ENCODE measurements at regions not wholly inside any gene's neighbourhood (a gene's known extent, or its start where the extent isn't known, plus 50 kb on each side); places are given as distances from the start of the nearest gene placed in this dataset.

GRCh38 chr20:24086121-24086520, 97.5 kb upstream of the GGTLC1 start:
- TF ChIP-seq CTCF (IDR thresholded peaks at IDR 0.05; ENCODE audit: low read depth, low read length) = no peak
- no peak overlapping the region for H3K4me3 ChIP-seq (ENCODE audit: low read depth, low read length)

DNA sequence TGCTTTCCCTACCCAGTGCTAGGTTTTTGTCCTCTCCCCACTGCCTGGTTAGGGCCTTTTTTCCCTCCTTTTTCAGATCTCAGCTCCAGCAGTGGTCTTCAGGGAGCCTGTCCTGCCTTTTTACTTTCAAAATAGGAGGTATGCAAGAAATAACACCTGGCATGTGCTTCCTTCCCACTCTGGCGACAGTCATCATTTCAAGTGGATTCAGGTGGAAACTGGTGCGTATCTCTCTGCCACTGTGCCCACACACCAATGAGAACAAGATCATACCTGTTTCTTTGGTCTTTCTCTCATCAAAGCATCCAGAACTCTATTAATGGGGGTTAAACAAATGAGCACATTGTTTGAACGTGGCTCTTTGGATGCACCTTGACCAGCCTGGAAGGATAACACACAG, 95.7 kb upstream of the GGTLC1 start:
- no peak for TF ChIP-seq CTCF (IDR thresholded peaks at IDR 0.05; ENCODE audit: low read depth, low read length)
- no peak overlapping the region for H3K4me3 ChIP-seq (ENCODE audit: low read depth, low read length)

- no peak overlapping the region for H3K4me3 ChIP-seq (ENCODE audit: low read depth, low read length)
- no peak for TF ChIP-seq CTCF (IDR thresholded peaks at IDR 0.05; ENCODE audit: low read depth, low read length)
Observed at GRCh38 chr20:24081077-24081476, 92.5 kb upstream of the GGTLC1 start.

GRCh38 chr20:24079661-24080412, 91.3 kb upstream of the GGTLC1 start:
- no peak for TF ChIP-seq CTCF (IDR thresholded peaks at IDR 0.05; ENCODE audit: low read depth, low read length)
- H3K4me3 ChIP-seq (ENCODE audit: low read depth, low read length) = no peak overlapping the region

GRCh38 chr20:24077145-24077544, 88.6 kb upstream of the GGTLC1 start:
- no peak for TF ChIP-seq CTCF (IDR thresholded peaks at IDR 0.05; ENCODE audit: low read depth, low read length)
- no peak overlapping the region for H3K4me3 ChIP-seq (ENCODE audit: low read depth, low read length)

DNA sequence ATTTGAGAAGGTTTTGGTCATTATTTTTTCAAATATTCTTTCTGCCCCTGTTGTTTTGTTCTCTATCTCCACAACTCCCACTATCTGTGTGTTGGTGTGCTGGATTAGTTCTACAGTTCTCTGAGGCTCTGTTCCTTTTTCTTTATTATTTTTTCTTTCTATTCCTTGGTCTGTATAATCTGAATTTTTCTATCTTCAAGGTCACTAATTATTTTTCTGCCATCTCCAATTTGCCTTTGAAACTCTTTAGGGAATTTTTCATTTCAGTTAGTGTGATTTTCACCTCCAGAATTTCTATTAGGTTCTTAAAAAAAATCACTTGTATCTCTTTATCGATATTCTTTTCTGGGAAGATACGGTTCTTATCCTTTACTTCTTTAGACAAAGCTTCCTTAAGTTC, 82.1 kb upstream of the GGTLC1 start:
- TF ChIP-seq CTCF (IDR thresholded peaks at IDR 0.05; ENCODE audit: low read depth, low read length) = no peak
- H3K4me3 ChIP-seq (ENCODE audit: low read depth, low read length) = no peak overlapping the region

- H3K4me3 ChIP-seq (ENCODE audit: low read depth, low read length) = no peak overlapping the region
- no peak for TF ChIP-seq CTCF (IDR thresholded peaks at IDR 0.05; ENCODE audit: low read depth, low read length)
Observed at GRCh38 chr20:24066076-24066700, 77.6 kb upstream of the GGTLC1 start.
